ENCODE measurements at regions not wholly inside any gene's neighbourhood (a gene's known extent, or its start where the extent isn't known, plus 50 kb on each side); places are given as distances from the start of the nearest gene placed in this dataset.

DNA sequence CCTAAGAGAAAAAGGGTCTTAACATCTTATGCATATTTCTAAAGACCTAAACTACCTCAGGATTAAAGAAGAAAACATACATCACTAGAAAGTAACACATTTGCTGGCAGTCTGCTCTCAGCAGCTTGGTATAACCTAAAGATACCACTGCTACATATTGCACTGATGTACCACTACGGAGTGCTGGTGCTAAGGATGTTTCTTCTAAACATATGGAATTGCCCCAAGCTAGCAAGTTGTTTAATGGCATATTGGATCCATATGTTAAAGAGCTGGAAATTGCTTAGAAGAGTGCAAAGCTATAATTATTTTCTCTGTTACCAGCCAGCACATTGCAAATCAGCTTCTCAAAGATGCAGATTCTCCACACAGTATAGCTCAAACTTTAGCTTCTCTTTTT lies 436.5 kb upstream of the GALNTL6 start:
- no peak overlapping the region for H3K4ac ChIP-seq (ENCODE audit: low read depth, low read length)

DNA sequence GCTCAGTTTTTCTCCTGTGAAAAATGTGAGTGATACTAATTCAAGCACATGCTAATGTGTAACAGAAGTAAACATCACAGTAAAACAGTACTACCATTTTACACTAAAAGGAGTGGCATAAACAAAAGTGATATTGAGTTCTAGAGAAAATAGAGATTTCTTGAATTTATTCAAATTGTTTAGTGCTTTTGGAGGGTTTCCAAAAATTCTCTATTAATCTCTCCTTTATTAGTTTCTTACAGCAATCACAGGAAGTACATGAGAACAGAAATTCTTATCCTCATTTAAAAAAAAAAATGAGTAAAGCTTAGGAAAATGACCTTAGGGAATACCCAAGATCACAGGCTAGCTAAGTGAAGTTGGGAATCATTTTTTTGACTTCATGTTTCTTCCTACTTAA lies 459.7 kb upstream of the GALNTL6 start:
- no peak overlapping the region for H4K12ac ChIP-seq (ENCODE audit: low read depth, low read length)

More for the DNA sequence above, 436.5 kb upstream of the GALNTL6 start:
- no CpG with 5 or more reads among the region's 1 CpG for WGBS (ENCODE audit: extremely low coverage, insufficient coverage, insufficient read length)
- no peak overlapping the region for H3K27ac ChIP-seq (ENCODE audit: low read depth, low read length)
- H2AK5ac ChIP-seq (ENCODE audit: low read length) = no peak overlapping the region
- H3K4me3 ChIP-seq (ENCODE audit: low read depth, low read length) = no peak overlapping the region
- no peak overlapping the region for H3K4me2 ChIP-seq (ENCODE audit: low read length)
- H3K79me2 ChIP-seq (ENCODE audit: control insufficient read depth, insufficient read depth, low read length, poor library complexity) = no peaks in the 10 kb centered on the region
- H3K27me3 ChIP-seq (ENCODE audit: insufficient read depth, low read length) = no peaks in the 10 kb centered on the region
- no peak overlapping the region for H2BK5ac ChIP-seq (ENCODE audit: low read depth, low read length, poor library complexity)
- H3K18ac ChIP-seq (ENCODE audit: low read length) = no peak overlapping the region
- no peak overlapping the region for H4K8ac ChIP-seq (ENCODE audit: low read depth, low read length)
- H2BK12ac ChIP-seq (ENCODE audit: low read length) = no peak overlapping the region
- H2BK120ac ChIP-seq (ENCODE audit: insufficient read depth, low read length, poor library complexity) = no peak overlapping the region
- no peak overlapping the region for H3K9ac ChIP-seq (ENCODE audit: low read length)
- H4K91ac ChIP-seq (ENCODE audit: low read depth, low read length) = no peak overlapping the region
- no peaks in the 10 kb centered on the region for H3K36me3 ChIP-seq (ENCODE audit: control insufficient read depth in 1 of 2, insufficient read depth in 2 of 2, low read length in 2 of 2)
- no peaks in the 10 kb centered on the region for H3K9me3 ChIP-seq (ENCODE audit: insufficient read depth, low read depth, low read length)
- no peak overlapping the region for H4K12ac ChIP-seq (ENCODE audit: low read depth, low read length)
- H3K4me1 ChIP-seq (ENCODE audit: control insufficient read depth in 1 of 2, insufficient read depth in 2 of 2, low read length in 2 of 2) = no peaks in the 10 kb centered on the region
- H3K23ac ChIP-seq (ENCODE audit: low read length) = no peak overlapping the region
- no peak for DNase-seq
- H3K79me1 ChIP-seq (ENCODE audit: low read length) = no peaks in the 10 kb centered on the region
- no peak overlapping the region for H3K14ac ChIP-seq (ENCODE audit: low read length)
- H2AFZ ChIP-seq (ENCODE audit: insufficient read depth, low read length, poor library complexity) = no peak overlapping the region

DNA sequence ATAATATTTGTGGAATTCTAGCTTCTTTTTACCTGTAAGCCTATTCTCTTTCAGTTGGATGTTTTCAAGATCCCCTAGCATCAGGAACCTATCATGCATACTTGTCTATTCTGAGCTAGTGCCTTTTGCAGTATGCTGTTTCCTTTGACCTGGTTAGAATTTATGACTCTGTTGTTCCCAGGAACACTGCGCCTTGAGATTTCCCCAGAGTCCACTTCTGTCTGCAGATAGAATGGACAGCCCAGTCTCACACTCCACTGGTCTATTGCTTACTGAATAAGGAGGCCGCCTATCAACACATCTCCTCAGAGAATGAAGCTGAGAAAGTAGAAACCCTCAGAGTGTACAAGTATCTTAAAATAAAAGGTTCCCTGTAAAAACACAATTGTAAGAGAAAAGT lies 465.1 kb upstream of the GALNTL6 start:
- H3K4ac ChIP-seq (ENCODE audit: low read depth, low read length) = no peak overlapping the region
- H3K79me1 ChIP-seq (ENCODE audit: low read length) = no peaks in the 10 kb centered on the region
- H3K27me3 ChIP-seq (ENCODE audit: insufficient read depth, low read length) = no peaks in the 10 kb centered on the region
- no peaks in the 10 kb centered on the region for H3K79me2 ChIP-seq (ENCODE audit: control insufficient read depth, insufficient read depth, low read length, poor library complexity)
- H3K9me3 ChIP-seq (ENCODE audit: insufficient read depth, low read depth, low read length) = no peaks in the 10 kb centered on the region
- no peak overlapping the region for H4K91ac ChIP-seq (ENCODE audit: low read depth, low read length)
- no peak overlapping the region for H3K14ac ChIP-seq (ENCODE audit: low read length)
- no peak overlapping the region for H2BK120ac ChIP-seq (ENCODE audit: insufficient read depth, low read length, poor library complexity)
- H2BK5ac ChIP-seq (ENCODE audit: low read depth, low read length, poor library complexity) = no peak overlapping the region
- H3K36me3 ChIP-seq (ENCODE audit: control insufficient read depth in 1 of 2, insufficient read depth in 2 of 2, low read length in 2 of 2) = no peaks in the 10 kb centered on the region
- H3K4me1 ChIP-seq (ENCODE audit: control insufficient read depth in 1 of 2, insufficient read depth in 2 of 2, low read length in 2 of 2) = no peaks in the 10 kb centered on the region
- H4K8ac ChIP-seq (ENCODE audit: low read depth, low read length) = no peak overlapping the region
- no peak overlapping the region for H3K4me2 ChIP-seq (ENCODE audit: low read length)
- no peak overlapping the region for H3K27ac ChIP-seq (ENCODE audit: low read depth, low read length)
- no peak overlapping the region for H2BK12ac ChIP-seq (ENCODE audit: low read length)
- H2AK5ac ChIP-seq (ENCODE audit: low read length) = no peak overlapping the region
- H3K23ac ChIP-seq (ENCODE audit: low read length) = no peak overlapping the region
- WGBS (ENCODE audit: extremely low coverage, insufficient coverage, insufficient read length) = no CpG with 5 or more reads among the region's 2 CpGs
- no peak overlapping the region for H2AFZ ChIP-seq (ENCODE audit: insufficient read depth, low read length, poor library complexity)
- DNase-seq = no peak
- H3K18ac ChIP-seq (ENCODE audit: low read length) = no peak overlapping the region
- H4K12ac ChIP-seq (ENCODE audit: low read depth, low read length) = no peak overlapping the region
- no peak overlapping the region for H3K9ac ChIP-seq (ENCODE audit: low read length)
- H3K4me3 ChIP-seq (ENCODE audit: low read depth, low read length) = no peak overlapping the region

More for the DNA sequence above, 459.7 kb upstream of the GALNTL6 start:
- Histone ChIP-seq H3K4me2 (ENCODE audit: low read length) (no peak overlapping the region), H3K4me1 (ENCODE audit: control insufficient read depth in 1 of 2, insufficient read depth in 2 of 2, low read length in 2 of 2) (no peaks in the 10 kb centered on the region), H3K18ac (ENCODE audit: low read length) (no peak overlapping the region), H3K9me3 (ENCODE audit: insufficient read depth, low read depth, low read length) (no peaks in the 10 kb centered on the region), H3K27ac (ENCODE audit: low read depth, low read length) (no peak overlapping the region), H2AFZ (ENCODE audit: insufficient read depth, low read length, poor library complexity) (no peak overlapping the region), H2BK120ac (ENCODE audit: insufficient read depth, low read length, poor library complexity) (no peak overlapping the region), H4K8ac (ENCODE audit: low read depth, low read length) (no peak overlapping the region), H3K79me2 (ENCODE audit: control insufficient read depth, insufficient read depth, low read length, poor library complexity) (no peaks in the 10 kb centered on the region), H2AK5ac (ENCODE audit: low read length) (no peak overlapping the region), H3K14ac (ENCODE audit: low read length) (no peak overlapping the region), H2BK12ac (ENCODE audit: low read length) (no peak overlapping the region), H3K4me3 (ENCODE audit: low read depth, low read length) (no peak overlapping the region), H3K9ac (ENCODE audit: low read length) (no peak overlapping the region), H3K79me1 (ENCODE audit: low read length) (no peaks in the 10 kb centered on the region), H3K36me3 (ENCODE audit: control insufficient read depth in 1 of 2, insufficient read depth in 2 of 2, low read length in 2 of 2) (no peaks in the 10 kb centered on the region), H3K23ac (ENCODE audit: low read length) (no peak overlapping the region), H2BK5ac (ENCODE audit: low read depth, low read length, poor library complexity) (no peak overlapping the region), H3K4ac (ENCODE audit: low read depth, low read length) (no peak overlapping the region), H4K91ac (ENCODE audit: low read depth, low read length) (no peak overlapping the region), H3K27me3 (ENCODE audit: insufficient read depth, low read length) (no peaks in the 10 kb centered on the region)
- DNase-seq = no peak

DNA sequence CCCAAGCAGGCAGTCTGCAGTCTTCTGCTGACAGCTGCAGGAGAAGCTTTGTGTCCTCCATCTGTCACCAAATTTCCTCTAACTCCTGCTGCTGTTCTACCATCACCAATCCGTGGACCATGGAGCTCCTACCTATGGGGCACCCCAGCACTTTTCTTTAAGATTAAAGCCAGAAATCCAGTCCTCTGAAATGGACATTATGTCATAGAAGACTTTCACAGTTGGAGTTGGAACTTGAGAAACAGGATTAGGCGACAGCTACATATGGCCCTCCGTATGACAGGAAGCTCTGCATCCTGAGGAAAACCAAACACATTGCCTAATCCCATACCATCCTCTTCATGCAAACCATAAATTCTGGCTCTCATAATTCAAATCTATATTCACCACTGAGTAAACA lies 470.6 kb upstream of the GALNTL6 start:
- no peaks in the 10 kb centered on the region for H3K9me3 ChIP-seq (ENCODE audit: insufficient read depth, low read depth, low read length)
- H3K4me2 ChIP-seq (ENCODE audit: low read length) = no peak overlapping the region
- DNase-seq = no peak
- no peak overlapping the region for H2BK5ac ChIP-seq (ENCODE audit: low read depth, low read length, poor library complexity)
- no peak overlapping the region for H2BK12ac ChIP-seq (ENCODE audit: low read length)
- no peaks in the 10 kb centered on the region for H3K27me3 ChIP-seq (ENCODE audit: insufficient read depth, low read length)
- H3K14ac ChIP-seq (ENCODE audit: low read length) = no peak overlapping the region
- no peak overlapping the region for H3K4ac ChIP-seq (ENCODE audit: low read depth, low read length)
- H3K27ac ChIP-seq (ENCODE audit: low read depth, low read length) = no peak overlapping the region
- H3K79me1 ChIP-seq (ENCODE audit: low read length) = no peaks in the 10 kb centered on the region
- no peak overlapping the region for H3K9ac ChIP-seq (ENCODE audit: low read length)
- no CpG with 5 or more reads among the region's 3 CpGs for WGBS (ENCODE audit: extremely low coverage, insufficient coverage, insufficient read length)
- H2BK120ac ChIP-seq (ENCODE audit: insufficient read depth, low read length, poor library complexity) = no peak overlapping the region
- H3K23ac ChIP-seq (ENCODE audit: low read length) = no peak overlapping the region
- H3K4me3 ChIP-seq (ENCODE audit: low read depth, low read length) = no peak overlapping the region
- no peak overlapping the region for H4K12ac ChIP-seq (ENCODE audit: low read depth, low read length)
- no peaks in the 10 kb centered on the region for H3K36me3 ChIP-seq (ENCODE audit: control insufficient read depth in 1 of 2, insufficient read depth in 2 of 2, low read length in 2 of 2)
- H2AK5ac ChIP-seq (ENCODE audit: low read length) = no peak overlapping the region
- no peaks in the 10 kb centered on the region for H3K4me1 ChIP-seq (ENCODE audit: control insufficient read depth in 1 of 2, insufficient read depth in 2 of 2, low read length in 2 of 2)
- H3K18ac ChIP-seq (ENCODE audit: low read length) = no peak overlapping the region
- H3K79me2 ChIP-seq (ENCODE audit: control insufficient read depth, insufficient read depth, low read length, poor library complexity) = no peaks in the 10 kb centered on the region
- no peak overlapping the region for H2AFZ ChIP-seq (ENCODE audit: insufficient read depth, low read length, poor library complexity)
- H4K8ac ChIP-seq (ENCODE audit: low read depth, low read length) = no peak overlapping the region
- H4K91ac ChIP-seq (ENCODE audit: low read depth, low read length) = no peak overlapping the region
